ENCODE measurements at regions not wholly inside any gene's neighbourhood (a gene's known extent, or its start where the extent isn't known, plus 50 kb on each side); places are given as distances from the start of the nearest gene placed in this dataset.

DNA sequence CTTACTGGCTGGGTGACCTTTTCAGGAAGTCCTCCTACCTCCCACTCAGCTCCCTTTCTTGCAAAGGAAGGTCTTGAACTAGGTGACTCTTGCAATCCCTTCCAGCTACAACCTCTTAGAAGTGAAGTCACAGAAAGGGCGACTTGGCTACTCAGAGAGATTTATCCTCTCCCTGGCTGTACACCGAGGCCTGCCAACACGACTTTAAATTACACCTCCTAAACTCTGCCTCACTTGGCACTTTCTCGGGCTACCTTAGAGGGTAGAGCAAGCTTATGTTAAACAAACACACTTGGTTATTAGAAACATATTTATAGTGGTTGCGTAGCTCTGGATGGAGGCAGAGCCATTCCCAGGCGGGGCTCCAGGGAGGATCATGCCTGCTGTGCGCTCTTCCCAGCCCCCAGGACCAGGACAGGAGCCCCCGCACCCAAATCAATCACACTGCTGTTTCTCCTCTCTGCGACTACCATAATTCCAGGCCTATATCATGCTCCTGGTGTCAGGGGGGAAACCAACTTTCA lies 358.4 kb downstream of the BUD13 start:
- TF ChIP-seq CTCF (IDR thresholded peaks at IDR 0.05): no peak
- Mint-ChIP-seq H3K36me3 (ENCODE audit: unreplicated experiment) (no peaks in the 10 kb centered on the region), H3K27ac (ENCODE audit: unreplicated experiment) (no peak overlapping the region), H3K4me1 (ENCODE audit: unreplicated experiment) (no peaks in the 10 kb centered on the region), H3K4me3 (ENCODE audit: unreplicated experiment) (no peak overlapping the region), H3K27me3 (ENCODE audit: unreplicated experiment) (no peaks in the 10 kb centered on the region), H3K9me3 (ENCODE audit: unreplicated experiment) (no peaks in the 10 kb centered on the region)
- no peak for DNase-seq (ENCODE audit: extremely low spot score, unreplicated experiment)

GRCh38 chr11:116413301-116414242 lies 359.2 kb downstream of the BUD13 start:
- Mint-ChIP-seq H3K36me3 (ENCODE audit: unreplicated experiment) (no peaks in the 10 kb centered on the region), H3K27ac (ENCODE audit: unreplicated experiment) (no peak overlapping the region), H3K4me3 (ENCODE audit: unreplicated experiment) (no peak overlapping the region), H3K27me3 (ENCODE audit: unreplicated experiment) (no peaks in the 10 kb centered on the region), H3K9me3 (ENCODE audit: unreplicated experiment) (no peaks in the 10 kb centered on the region), H3K4me1 (ENCODE audit: unreplicated experiment) (no peaks in the 10 kb centered on the region)
- DNase-seq (ENCODE audit: extremely low spot score, unreplicated experiment): no peak
- no peak for TF ChIP-seq CTCF (IDR thresholded peaks at IDR 0.05)

DNA sequence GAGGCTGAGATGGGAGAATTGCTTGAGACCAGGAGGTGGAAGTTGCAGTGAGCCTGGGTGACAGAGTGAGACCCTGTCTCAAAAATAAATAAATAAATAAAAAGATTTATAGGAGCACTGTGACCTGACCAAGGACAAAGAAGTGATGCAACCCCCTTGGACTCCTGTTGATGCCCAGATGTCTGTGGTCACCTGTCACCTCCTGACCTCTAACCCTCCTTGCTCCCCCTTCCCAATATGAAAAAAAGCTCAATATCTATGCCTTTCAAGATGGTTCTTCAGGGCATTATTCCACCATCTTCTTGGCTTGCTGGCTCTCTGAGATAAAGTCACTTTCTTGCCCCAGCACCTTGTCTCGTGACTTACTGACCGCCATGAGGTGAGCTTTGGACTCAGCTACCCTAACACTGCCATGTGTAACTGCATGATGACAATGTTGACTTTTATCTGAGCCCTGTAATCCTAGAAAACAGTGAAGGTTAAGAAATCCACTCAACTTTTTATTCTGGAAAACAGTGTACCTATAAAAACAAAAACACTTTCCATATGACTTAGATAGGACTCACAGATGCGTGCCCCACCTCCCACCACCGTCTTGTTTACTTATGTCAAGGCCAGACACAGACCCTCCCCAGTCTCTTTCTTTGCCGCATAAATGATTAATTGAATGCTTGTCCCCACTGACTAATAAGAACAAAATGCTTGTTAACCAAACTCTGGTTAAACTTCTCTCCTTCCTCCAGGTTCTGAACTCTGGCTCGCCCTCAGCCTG lies 360.5 kb downstream of the BUD13 start:
- no peak overlapping the region for H3K27ac Mint-ChIP-seq (ENCODE audit: unreplicated experiment)
- no peaks in the 10 kb centered on the region for H3K27me3 Mint-ChIP-seq (ENCODE audit: unreplicated experiment)
- no peak overlapping the region for H3K4me3 Mint-ChIP-seq (ENCODE audit: unreplicated experiment)
- DNase-seq (ENCODE audit: extremely low spot score, unreplicated experiment): no peak
- no peaks in the 10 kb centered on the region for H3K36me3 Mint-ChIP-seq (ENCODE audit: unreplicated experiment)
- no peaks in the 10 kb centered on the region for H3K4me1 Mint-ChIP-seq (ENCODE audit: unreplicated experiment)
- no peak for TF ChIP-seq CTCF (IDR thresholded peaks at IDR 0.05)
- H3K9me3 Mint-ChIP-seq (ENCODE audit: unreplicated experiment): no peaks in the 10 kb centered on the region

DNA sequence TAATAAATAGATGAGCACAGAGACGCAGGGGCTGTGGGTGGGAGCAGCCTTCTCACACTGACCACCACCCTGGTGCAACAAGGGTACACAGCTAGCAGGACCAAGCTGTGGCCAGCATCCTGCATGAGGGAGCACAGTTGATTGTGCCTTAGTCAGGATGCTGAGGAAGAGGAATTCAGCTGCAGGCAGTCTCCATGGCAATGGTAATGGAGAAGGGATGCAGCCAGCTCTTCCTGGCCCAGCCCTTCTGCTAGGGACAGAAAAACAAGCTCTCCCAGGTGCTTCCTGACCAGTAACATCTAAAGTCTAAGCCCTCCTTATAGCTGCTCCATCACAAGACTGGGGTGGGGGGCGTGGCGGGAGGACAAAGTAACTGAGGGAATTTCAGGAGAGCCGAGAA lies 363.5 kb downstream of the BUD13 start:
- TF ChIP-seq CTCF (IDR thresholded peaks at IDR 0.05): no peak
- no peaks in the 10 kb centered on the region for H3K9me3 Mint-ChIP-seq (ENCODE audit: unreplicated experiment)
- H3K4me1 Mint-ChIP-seq (ENCODE audit: unreplicated experiment): no peaks in the 10 kb centered on the region
- no peak overlapping the region for H3K4me3 Mint-ChIP-seq (ENCODE audit: unreplicated experiment)
- H3K27me3 Mint-ChIP-seq (ENCODE audit: unreplicated experiment): no peaks in the 10 kb centered on the region
- DNase-seq (ENCODE audit: extremely low spot score, unreplicated experiment): no peak
- no peak overlapping the region for H3K27ac Mint-ChIP-seq (ENCODE audit: unreplicated experiment)
- no peaks in the 10 kb centered on the region for H3K36me3 Mint-ChIP-seq (ENCODE audit: unreplicated experiment)

GRCh38 chr11:116406042-116406441 lies 366.7 kb downstream of the BUD13 start:
- H3K9me3 Mint-ChIP-seq (ENCODE audit: unreplicated experiment): no peaks in the 10 kb centered on the region
- H3K4me1 Mint-ChIP-seq (ENCODE audit: unreplicated experiment): no peaks in the 10 kb centered on the region
- H3K27ac Mint-ChIP-seq (ENCODE audit: unreplicated experiment): no peak overlapping the region
- H3K36me3 Mint-ChIP-seq (ENCODE audit: unreplicated experiment): no peaks in the 10 kb centered on the region
- H3K27me3 Mint-ChIP-seq (ENCODE audit: unreplicated experiment): no peaks in the 10 kb centered on the region
- TF ChIP-seq CTCF (IDR thresholded peaks at IDR 0.05): no peak
- no peak for DNase-seq (ENCODE audit: extremely low spot score, unreplicated experiment)
- H3K4me3 Mint-ChIP-seq (ENCODE audit: unreplicated experiment): no peak overlapping the region
